ENCODE measurements at regions not wholly inside any gene's neighbourhood (a gene's known extent, or its start where the extent isn't known, plus 50 kb on each side); places are given as distances from the start of the nearest gene placed in this dataset.
"Not testable (repeated sequence)": the region's sequence is repeated elsewhere in the genome, so short reads cannot be mapped to it uniquely, and the experiment has no call there.

DNA sequence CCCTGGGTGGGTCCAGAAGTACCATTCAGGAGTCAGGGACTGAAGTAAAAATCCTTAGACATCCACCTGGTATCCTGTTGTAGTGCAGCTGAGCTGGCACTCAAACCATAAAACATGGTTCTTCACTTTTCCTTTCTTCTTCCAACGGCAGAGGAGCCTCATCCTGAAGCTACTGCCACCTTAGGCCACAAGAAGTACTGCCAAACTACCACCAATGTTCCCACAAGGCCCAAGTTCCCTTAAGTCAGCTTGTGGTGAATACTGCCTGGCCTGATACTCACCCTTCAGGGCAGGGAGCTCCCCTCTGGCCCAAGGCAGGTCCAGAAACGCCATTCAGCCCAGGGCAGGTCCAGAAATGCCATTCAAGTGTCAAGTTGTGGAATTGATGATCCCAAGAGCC lies 1053.4 kb upstream of the CITED2 start:
- no peak for DNase-seq

DNA sequence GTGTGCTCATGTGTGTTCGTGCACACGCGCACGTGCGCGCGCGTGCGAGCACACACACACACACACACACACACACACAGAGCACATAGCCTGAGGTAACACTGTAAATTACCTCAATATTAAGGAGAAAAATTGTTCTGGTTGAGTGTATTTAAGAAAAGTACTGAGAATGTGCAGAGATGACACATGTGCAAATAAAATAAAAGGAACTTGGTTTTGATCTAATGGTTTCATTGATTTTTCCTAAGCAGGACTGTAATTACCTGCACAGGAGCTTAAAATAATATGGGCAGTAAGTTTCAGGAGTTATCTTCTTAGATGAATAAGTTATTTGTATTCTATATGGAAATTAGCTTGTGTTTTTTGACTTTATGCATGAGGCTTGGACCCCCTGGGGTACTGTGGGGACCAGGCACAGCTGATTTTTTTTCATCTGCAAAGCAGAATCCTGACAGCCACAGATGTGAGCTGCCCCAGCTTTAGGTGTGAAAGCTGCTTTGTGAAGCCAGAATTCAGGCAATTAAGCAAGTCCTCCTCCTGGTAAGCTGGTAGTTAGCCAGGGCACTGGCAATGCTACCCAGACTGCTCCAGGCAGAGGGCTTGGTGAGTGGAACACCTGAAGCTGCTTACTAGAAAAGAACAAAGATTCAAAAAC lies 1040.6 kb upstream of the CITED2 start:
- no peak for DNase-seq

DNA sequence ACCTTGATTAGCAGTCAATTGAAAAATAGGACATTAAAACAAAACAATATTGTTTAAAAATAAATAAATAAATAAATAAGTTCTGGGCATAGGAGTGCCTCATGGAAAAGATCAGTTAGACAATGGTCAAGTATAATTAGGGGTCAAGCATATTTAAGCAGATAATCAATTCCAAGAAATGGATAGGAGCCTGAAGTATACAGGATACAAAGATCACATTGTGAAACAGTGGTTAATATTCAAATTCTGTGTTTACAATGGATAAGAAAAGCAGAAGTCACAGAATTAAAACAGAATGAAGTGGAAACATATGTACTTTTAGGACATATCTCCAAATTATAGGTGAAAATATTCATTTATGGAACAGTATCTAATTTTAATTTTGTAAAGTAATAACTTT lies 1028.6 kb upstream of the CITED2 start:
- no peak for DNase-seq

DNA sequence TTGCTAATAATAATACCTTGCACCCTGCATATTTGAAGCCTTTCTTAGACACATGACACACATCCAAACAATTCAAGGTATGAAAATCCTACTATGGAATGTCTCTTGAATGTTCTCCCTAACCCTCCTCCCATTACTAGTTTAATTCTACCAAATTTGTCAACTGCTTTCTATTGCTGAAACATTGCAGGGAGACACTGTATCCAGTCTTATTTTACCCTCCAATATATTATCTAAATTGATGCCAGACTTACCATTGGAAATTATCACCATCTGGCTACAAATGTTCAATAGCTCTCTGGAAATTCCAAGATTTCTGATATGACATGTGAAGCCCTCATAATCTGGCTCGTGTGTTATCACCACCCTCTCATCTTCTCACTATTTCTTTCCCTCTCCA lies 1027.3 kb upstream of the CITED2 start:
- DNase-seq: no peak

DNA sequence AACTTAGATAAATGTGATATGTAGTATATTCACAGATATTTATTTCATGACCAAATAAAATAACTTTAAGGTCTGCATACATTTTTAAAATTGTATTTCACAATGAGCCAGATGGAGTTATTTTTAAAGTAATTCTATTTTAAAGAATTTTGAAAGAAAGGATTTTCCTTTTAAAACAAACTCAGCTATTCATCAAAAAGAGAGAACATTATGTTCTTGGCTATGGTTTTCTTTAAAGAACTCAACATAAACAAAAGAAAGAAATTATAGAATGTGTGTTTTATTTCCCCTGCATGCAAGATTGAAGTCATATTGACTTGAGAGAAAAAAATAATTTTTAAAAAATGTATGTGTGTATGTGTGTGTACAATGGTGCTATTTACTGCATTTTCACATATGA lies 1023.6 kb upstream of the CITED2 start:
- no peak for DNase-seq

DNA sequence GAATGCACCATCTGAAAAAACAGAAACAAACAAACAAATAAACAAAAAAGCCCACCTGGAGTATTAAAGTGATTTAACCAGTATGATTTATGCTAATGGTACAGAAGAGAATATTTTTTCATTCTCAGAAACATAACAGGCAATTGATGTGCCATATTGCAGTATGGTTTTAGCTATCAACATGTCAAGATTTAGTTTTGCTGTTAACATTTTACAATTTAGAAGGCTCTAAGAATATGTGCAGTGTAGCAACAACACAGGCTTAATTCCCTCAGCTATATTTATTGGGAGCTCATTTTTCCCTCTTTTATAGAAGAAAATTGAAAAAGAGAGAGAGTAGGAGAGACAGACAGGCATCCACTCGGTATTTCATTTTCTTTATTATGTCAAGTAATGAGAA lies 1022.7 kb upstream of the CITED2 start:
- no peak for DNase-seq

DNA sequence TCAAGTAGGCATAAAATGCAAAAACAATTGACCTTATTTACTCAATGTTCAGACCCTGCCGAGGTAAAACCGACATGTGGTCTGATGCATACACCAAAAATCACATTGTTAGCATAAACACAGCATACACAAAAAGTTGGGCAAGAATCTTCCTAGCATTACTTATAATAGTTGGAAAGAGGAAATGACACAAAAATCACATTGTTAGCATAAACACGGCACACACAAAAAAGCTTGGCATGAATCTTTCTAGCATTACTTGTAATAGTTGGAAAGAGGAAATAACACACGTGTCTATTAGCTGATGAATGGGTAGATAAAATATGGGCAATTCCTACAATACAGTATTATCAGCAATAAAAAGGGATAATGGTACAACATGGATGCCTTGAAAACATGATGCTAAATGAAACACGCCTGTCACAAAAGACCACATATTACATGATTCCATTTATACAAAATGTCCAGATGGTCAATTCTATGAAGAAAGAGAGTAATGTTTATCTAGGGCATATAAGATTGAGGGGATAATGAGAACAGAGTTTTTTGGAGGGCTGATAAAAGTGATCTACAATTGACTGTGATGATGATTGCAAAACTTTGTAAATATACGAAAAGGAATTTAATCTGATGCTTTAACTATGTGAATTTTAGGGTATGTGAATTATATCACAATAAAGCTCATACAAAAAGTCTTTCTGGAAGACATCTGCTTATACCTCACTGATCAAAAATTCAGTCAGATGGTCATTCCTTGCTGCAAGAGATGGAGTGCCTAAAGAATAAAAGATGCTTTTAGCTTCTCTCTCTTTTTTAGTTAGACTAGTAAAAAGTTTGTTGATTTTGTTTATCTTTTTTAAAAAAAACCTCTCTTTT lies 1019.5 kb upstream of the CITED2 start:
- no peak for DNase-seq

DNA sequence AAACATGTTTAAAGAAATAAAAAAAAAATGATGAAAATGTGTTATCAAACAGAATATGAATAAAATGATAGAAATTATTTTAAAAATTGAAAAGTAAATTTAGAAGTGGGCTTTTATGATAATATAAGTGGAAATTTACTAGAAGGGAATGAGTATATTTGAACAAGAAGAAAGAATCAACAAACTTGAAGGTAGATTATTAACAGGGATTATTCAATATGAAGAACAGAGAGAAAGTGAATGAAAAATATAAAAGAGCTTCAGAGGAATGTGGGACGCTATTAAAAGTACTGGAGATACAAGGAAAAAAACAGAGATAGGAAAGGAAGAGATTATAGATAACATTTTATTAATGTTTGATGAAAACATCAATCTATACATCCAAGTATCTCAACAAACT lies 1014.4 kb upstream of the CITED2 start:
- DNase-seq: no peak

DNA sequence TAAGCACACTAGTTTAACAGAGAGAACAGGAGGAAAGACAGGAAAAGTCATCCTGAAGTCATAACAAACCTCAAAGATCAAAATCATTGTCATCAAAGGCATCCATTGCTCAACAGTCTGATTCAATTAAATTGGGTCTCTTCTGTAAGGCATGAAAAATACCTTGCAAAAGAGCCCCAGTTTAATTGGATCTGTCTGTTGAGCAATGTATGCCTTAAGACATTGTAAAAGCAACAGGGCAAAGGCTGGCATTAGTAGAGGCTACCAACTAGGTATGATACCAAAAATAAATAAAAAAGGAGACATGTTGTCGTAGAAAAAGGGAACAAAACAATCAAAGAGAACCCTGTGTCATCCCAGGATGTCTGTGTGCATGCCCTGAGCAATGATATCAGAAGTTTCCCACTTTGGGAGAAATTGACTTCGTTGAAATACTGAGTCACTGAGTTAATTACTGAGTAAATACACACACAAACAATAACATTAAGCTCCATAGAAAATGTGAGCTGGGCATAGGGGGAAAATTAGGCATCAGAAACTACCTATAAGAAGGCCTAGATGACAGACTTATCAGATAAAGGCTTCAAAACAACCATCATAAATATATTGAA lies 1013.8 kb upstream of the CITED2 start:
- DNase-seq: no peak

DNA sequence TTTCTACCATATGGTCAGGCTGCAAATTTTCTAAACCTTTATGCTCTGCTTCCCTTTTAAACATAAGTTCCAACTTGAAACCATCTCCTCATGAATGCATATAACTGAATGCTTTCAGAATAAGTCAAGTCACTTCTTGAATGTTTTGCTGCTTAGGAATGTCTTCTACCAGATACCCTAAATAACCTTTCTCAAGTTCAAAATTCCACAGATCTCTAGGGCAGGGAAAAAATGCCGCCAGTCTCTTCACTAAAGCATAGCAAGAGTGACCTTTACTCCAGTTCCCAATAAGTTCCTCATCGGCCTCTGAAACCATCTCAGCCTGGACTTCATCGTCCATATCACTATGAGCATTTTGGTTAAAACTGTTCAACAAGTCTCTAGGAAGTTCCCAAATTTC lies 1011.2 kb upstream of the CITED2 start:
- no peak for DNase-seq

DNA sequence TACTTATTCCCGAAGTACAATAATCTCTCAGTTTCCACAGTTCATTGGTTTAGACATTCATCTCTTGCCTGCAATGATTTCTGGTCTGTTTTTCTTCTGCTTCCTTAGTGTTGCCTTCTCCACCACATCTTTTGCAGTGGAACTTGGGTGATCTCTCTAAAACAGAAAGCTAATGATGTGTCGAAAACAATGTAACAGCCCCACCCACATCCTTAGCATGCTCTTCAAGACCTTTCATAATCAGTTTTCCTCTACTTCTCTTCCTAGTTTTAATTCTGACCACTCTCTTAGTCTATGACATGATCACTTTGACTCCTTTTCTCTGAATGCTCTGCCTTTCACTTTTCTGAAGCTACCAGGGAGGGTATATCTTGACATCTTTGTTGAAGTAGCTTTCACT lies 1007.9 kb upstream of the CITED2 start:
- DNase-seq: no peak

DNA sequence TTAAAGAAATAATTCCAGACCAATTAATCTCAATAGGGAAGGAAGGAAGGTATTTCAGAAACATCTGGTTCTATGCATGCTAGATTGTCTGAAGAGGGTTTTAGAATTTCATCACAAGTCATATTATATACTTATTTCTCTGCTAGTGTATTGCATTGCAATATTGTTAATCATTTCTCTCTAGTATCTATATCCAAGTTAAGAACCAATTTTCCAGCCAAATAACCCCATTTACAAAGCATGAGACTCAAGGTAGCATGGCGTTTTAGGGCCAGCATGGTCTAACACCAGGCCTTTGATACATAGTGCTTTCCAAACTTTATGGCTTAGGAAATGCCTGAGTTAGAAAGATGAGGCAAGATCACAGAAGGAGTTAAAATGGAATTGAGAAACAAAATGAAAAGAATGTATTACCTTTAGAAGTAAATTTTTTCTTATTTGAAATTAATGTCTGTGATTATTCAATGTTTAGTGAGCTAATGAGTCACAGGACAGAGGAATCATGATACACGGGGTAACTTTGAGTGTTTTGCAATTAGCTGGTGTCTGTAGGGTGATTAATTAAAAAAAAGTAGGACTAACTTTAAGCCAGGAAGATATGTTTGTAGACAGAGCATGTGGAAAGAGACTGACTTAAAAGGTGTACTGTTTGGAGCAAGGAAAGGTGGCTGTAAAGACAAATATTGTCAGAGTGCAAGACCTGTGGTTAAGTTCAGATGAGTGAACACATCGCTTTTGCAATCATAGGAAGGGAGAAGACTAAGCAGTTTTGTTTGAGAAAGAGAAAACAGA lies 1006.2 kb upstream of the CITED2 start:
- no peak for DNase-seq

DNA sequence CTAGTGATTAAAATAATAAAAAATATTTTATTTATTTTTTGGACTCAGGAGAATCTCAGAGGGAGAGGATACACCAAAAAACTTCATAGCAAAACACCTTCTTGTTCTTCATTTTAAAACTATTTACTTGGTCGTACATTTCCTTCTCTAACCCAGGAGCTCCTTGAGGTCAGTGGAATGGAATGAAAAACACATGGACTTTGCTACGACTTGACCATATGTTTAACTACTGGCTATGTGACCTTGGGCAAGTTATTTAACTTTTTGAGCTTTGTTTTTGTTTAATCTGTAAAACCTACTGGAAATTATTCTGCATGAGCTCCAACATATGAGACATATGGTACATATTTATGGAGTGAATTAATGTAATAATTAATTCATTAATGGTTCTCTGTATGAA lies 1005.5 kb upstream of the CITED2 start:
- no peak for DNase-seq

DNA sequence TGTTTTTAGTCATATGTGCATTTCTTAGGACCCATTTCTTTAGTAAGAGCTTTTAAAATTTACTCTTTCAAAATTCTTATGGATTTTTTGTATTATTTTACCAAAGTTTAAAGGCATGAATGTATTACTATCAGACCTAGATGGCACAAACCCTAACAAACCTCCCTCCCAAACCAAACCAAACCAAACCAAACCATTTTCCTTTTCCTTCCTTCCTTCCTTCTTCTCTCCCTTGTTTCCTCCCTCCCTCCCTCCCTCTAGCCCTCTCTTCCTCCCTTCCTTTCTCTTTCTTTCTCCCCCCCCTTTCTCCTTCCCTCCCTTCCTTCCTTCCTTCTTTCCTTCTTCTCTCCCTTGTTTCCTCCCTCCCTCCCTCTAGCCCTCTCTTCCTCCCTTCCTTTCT lies 1001.8 kb upstream of the CITED2 start:
- no peak for DNase-seq

DNA sequence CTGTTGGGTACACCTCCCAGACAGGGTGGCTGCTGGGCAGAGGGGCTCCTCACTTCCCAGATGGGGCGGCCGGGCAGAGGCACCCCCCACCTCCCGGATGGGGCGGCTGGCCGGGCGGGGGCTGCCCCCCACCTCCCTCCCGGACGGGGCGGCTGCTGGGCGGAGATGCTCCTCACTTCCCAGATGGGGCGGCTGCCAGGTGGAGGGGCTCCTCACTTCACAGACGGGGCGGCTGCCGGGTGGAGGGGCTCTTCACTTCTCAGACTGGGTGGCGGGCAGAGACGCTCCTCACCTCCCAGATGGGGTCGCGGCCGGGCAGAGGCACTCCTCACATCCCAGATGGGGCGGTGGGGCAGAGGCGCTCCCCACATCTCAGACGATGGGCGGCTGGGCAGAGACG lies 999.3 kb upstream of the CITED2 start:
- DNase-seq: not testable (repeated sequence)

DNA sequence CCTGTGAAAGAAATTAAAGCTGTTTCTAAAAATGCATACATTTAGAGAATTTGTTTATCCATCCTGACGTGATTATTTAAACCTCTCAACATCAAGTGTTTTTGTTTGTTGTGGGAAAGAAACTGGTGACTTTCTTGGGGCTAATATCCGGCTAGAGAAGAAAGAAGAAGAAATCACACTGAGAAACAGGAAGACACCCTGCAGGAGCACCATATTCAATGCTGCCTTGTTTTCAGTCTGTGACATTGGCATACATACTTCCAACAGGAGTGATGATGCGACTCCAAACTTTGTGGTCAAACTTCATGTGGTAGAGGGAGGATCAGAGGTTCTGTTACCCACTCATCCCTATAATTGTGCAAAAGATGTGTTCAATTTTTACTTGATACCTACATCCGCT lies 997.6 kb upstream of the CITED2 start:
- DNase-seq: no peak

DNA sequence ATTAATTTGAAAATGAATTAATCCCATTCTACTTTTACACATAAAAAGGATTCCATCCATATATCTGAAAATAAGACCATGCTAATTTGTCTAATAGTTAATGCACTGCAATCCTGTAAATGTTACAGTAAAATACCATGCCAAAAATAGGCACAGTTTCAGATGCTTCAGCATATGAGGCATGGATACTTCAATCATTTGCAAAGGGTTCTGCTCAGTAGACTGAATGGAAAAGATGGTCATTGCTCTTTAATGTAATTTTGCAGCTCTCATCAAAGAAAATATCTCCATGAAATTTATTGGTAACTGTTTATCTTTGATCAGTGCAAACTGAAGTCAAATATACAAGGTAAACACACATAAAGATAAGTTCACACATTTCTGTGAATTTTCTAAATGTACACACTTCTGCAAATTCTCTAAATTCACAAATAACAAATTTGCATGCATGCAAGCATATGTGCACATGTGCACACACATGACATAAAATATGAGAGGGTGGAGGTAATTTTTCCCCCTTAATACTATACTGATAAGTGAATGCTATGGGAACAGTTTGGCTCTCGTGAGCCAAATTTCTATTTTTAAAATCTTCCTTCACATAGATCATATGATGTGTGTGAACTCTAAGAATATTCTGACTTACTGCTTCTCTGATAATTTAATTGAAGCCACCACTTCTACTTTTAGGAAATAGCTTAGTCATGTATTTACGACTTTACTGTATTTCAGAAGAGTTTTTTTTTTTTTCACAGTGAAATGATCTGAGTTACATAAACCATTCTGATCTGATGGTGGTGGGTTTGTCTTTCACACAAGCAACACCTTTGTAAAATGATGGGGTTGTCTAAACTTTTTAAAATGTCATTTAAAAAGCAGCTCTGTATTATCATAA lies 996.8 kb upstream of the CITED2 start:
- DNase-seq: no peak

DNA sequence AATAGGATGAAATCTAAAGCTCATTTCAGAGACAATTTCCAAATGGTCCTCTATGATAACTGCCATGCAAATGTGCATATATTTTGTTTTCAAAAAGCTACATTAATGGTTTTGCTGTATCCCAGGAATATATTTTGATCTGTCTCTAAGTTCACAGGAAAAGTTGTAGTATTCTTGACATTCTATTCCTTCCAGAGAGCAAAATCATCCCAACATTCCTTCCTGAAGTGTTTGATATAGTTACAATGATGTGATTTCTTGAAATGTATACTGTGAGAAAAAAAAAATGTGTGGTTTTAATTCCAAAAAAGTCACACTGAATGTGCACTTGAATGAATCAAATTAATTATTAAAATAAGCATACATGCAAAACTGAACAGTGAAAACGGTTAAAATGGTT lies 996.0 kb upstream of the CITED2 start:
- no peak for DNase-seq

DNA sequence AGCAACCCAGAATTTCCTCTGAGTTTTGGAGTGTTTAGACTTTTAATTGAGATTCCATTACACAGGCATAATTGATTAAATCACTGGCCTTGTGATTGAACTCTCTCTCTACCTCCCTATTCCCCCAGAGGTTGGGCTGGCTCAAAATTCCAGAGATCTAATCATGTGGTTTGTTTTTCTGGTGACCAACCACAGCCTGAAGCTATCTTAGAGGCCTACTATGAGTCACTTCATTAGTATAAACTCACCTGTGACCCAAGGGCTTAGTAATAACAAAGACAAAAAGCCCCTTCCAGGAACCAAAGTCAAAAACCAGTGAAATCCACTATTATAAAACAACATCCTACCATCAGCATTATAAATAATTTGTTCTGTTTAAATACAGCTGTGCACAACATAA lies 992.5 kb upstream of the CITED2 start:
- DNase-seq: no peak

DNA sequence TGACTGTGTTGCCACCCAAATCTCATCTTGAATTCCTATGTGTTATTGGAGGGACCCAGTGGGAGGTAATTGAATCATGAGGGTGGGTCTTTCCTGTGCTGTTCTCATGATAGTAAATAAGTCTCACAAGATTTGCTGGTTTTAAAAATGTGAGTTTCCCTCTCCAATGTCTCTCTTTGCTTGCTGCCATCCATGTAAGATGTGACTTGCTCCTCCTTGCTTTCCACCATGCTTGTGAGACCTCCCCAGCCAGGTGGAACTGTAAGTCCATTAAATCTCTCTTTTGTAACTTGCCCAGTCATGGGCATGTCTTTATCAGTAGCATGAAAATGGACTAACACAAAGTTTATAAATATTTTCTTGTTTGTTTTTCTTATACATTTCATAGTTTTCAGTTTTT lies 990.5 kb upstream of the CITED2 start:
- DNase-seq: no peak

DNA sequence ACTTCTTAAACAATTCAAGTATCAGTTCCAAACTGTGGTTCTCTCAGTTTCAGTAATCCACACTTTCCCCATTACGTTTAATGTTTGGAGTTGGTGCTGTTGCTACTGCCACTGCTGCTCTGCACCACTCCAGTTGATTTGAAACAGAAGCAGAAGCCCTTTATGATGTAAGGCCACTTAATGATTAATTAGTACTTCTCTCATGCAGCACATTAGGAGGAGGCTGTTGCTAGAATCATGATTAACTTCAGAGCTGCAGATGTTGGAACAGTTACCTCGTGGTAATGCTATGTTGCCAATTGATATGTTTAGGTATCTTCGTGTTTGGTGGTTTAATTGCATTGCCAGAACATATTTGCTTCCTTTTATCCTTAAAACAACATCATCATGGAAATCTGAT lies 986.2 kb upstream of the CITED2 start:
- DNase-seq: no peak

DNA sequence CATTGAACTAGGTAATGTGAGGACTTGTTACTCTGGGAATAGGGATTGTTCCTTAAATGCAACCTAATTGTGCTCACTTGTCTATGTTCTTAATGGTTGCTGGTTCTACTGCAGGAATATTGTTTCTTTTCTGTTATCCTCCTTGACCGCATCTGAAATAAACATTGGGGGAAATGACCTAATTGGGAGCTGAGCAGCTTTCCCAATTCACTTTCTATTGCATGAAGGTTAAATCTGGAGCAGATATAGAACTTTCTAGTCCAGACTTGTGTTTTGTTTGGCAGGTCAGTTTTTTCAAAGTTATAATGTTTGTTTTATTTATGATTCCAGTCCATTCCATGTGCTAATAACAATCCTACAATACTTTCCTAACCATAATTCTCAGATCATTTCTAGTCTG lies 981.0 kb upstream of the CITED2 start:
- DNase-seq: no peak

Measured in femur (tissue), 1 donor.